Astrocyte of the cerebellum (primary cell): ENCODE measurements at regions not wholly inside any gene's neighbourhood (a gene's known extent, or its start where the extent isn't known, plus 50 kb on each side); places are given as distances from the start of the nearest gene placed in this dataset.

Experiments used
- DNase-seq: peaks from one replicate; pipeline ENCODE4 v3.0.0-alpha.2; 2011; ENCODE audit warnings: low read depth
- H3K4me3 ChIP-seq: 2 replicates; pipeline ENCODE4 v1.5.1; 2011; ENCODE audit warnings: mild to moderate bottlenecking, low read depth, low read length, moderate library complexity
- CTCF ChIP-seq: IDR thresholded peaks from 2 replicates; pipeline ENCODE4 v1.5.1; 2012; ENCODE audit warnings: low read length, low read depth, moderate library complexity, mild to moderate bottlenecking; ENCODE audit errors: missing control alignments
- in situ Hi-C: cut with HindIII; loops from 2 replicates; pipeline ENCODE4 v1.10.0; 2017; ENCODE audit warnings: low sequenced_read_pairs

- no peak for DNase-seq
- no peak overlapping the region for H3K4me3 ChIP-seq
- in situ Hi-C loops: no loop called here
- TF ChIP-seq CTCF: no peak
These were observed 243.4 kb downstream of the IKZF2 start for GRCh38 chr2:212908031-212908430.

GRCh38 chr2:212906620-212907019 is 244.8 kb downstream of the IKZF2 start:
- no peak for DNase-seq
- in situ Hi-C loops: no loop called here
- H3K4me3 ChIP-seq: no peak overlapping the region
- no peak for TF ChIP-seq CTCF

- peak; percentile 12 for DNase-seq
- no peak for TF ChIP-seq CTCF
- in situ Hi-C loops: no loop called here
- no peak overlapping the region for H3K4me3 ChIP-seq
These were observed 245.7 kb downstream of the IKZF2 start for GRCh38 chr2:212905640-212906201.

GRCh38 chr2:212904646-212905045 is 246.8 kb downstream of the IKZF2 start:
- no peak for DNase-seq
- in situ Hi-C loops: no loop called here
- TF ChIP-seq CTCF: no peak
- no peak overlapping the region for H3K4me3 ChIP-seq

GRCh38 chr2:212903413-212903812 is 248.0 kb downstream of the IKZF2 start:
- TF ChIP-seq CTCF: no peak
- H3K4me3 ChIP-seq: no peak overlapping the region
- DNase-seq: no peak
- in situ Hi-C loops: no loop called here

GRCh38 chr2:212902421-212902820 is 249.0 kb downstream of the IKZF2 start:
- DNase-seq: no peak
- in situ Hi-C loops: no loop called here
- TF ChIP-seq CTCF: no peak
- H3K4me3 ChIP-seq: no peak overlapping the region
